Osteocyte (in vitro differentiated cells): ENCODE measurements at regions not wholly inside any gene's neighbourhood (a gene's known extent, or its start where the extent isn't known, plus 50 kb on each side); places are given as distances from the start of the nearest gene placed in this dataset.

Experiments
- DNase-seq: peaks from one replicate; pipeline ENCODE4 v3.0.0; 2021; ENCODE audit warnings: mixed read lengths; ENCODE audit not compliant: unreplicated experiment; ENCODE audit errors: extremely low spot score
- H3K27ac Mint-ChIP-seq: one replicate; pipeline ENCODE4 v1.8.0; 2021; ENCODE audit warnings: mild to moderate bottlenecking, mixed read lengths; ENCODE audit not compliant: unreplicated experiment
- H3K27me3 Mint-ChIP-seq: one replicate; pipeline ENCODE4 v1.8.0; 2021; ENCODE audit warnings: mixed read lengths; ENCODE audit not compliant: unreplicated experiment
- H3K36me3 Mint-ChIP-seq: one replicate; pipeline ENCODE4 v1.8.0; 2021; ENCODE audit warnings: mixed read lengths; ENCODE audit not compliant: unreplicated experiment
- H3K4me1 Mint-ChIP-seq: one replicate; pipeline ENCODE4 v1.8.0; 2021; ENCODE audit warnings: mixed read lengths; ENCODE audit not compliant: unreplicated experiment
- H3K4me3 Mint-ChIP-seq: one replicate; pipeline ENCODE4 v1.8.0; 2021; ENCODE audit warnings: mild to moderate bottlenecking, moderate library complexity, mixed read lengths; ENCODE audit not compliant: unreplicated experiment
- H3K9me3 Mint-ChIP-seq: one replicate; pipeline ENCODE4 v1.8.0; 2021; ENCODE audit warnings: mixed read lengths; ENCODE audit not compliant: unreplicated experiment
- CTCF ChIP-seq: fragments of 200-600 bp; sonication (generic); IDR thresholded peaks from 2 replicates; pipeline ENCODE4 v1.5.0; 2021; ENCODE audit warnings: antibody characterized with exemption, mild to moderate bottlenecking, moderate library complexity

- Mint-ChIP-seq H3K36me3 (no peaks in the 10 kb centered on the region), H3K4me3 (no peak overlapping the region), H3K27ac (no peak overlapping the region), H3K27me3 (no peaks in the 10 kb centered on the region), H3K9me3 (no peaks in the 10 kb centered on the region), H3K4me1 (no peaks in the 10 kb centered on the region)
- no peak for DNase-seq
- TF ChIP-seq CTCF: peak; percentile 14
Observed at GRCh38 chr3:68017069-68017468, 362.7 kb upstream of the SUCLG2 start.

DNA sequence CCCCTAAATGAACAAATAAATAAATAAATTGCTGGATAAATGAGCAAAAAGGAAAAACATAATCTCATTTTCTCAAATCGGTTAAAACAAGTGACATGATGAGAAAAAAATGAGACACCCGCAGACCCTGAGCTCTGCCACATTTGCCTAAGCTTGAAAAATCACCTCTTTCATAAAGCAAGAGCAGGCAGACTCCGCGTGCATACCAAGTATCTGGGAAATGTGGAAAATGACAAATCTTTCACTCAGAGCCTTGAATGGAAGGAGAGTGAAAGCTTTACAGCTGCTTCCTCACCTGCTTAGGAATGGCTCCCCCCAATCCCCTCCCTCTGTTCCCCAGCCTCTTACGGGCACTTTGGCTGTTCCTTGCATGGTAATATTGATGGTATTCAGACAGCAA is 355.5 kb upstream of the SUCLG2 start:
- H3K36me3 Mint-ChIP-seq: no peaks in the 10 kb centered on the region
- no peak for DNase-seq
- peaks cover 39% of the 10 kb centered on the region for H3K27me3 Mint-ChIP-seq
- H3K4me3 Mint-ChIP-seq: no peak overlapping the region
- no peak for TF ChIP-seq CTCF
- H3K4me1 Mint-ChIP-seq: peaks cover 5% of the 10 kb centered on the region
- no peak overlapping the region for H3K27ac Mint-ChIP-seq
- no peaks in the 10 kb centered on the region for H3K9me3 Mint-ChIP-seq

DNA sequence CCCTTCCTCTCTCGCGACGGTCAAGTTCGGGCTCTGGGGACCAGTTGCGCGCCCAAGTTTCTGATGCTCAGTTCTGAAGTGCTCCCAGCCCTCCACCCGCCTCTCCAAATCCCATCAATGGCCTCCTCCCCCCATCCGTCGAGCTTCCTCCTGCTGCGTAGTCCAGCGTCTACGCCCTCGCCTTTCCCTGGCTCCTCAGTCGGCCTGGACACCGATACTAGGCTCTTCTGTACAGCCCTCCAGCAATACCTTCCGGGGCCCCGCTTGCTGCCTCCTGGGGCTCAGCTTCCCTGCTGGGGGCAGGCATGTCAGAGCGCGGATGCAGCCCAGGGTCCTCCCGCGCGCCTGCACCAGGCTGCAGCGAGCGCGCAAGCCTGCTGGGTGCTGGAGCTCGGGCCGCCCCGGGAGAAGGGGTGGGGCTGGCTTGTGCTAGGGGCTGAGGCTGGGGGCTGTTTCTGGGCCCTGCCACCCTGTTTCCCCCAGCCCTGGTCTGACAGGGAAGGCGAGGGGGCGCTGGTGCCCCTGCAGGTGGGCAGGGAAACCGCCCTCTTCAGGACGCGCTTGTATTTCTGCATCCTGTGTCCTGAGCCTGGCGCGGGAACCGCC is 353.3 kb upstream of the SUCLG2 start:
- Mint-ChIP-seq H3K9me3 (no peaks in the 10 kb centered on the region), H3K36me3 (no peaks in the 10 kb centered on the region), H3K4me1 (peaks cover 5% of the 10 kb centered on the region), H3K4me3 (peak overlapping the region; percentile 49), H3K27ac (no peak overlapping the region), H3K27me3 (peaks cover 52% of the 10 kb centered on the region)
- no peak for DNase-seq
- peak; percentile 19 for TF ChIP-seq CTCF

- Mint-ChIP-seq H3K4me1 (peaks cover 5% of the 10 kb centered on the region), H3K9me3 (no peaks in the 10 kb centered on the region), H3K4me3 (no peak overlapping the region), H3K27me3 (peaks cover 52% of the 10 kb centered on the region), H3K36me3 (no peaks in the 10 kb centered on the region), H3K27ac (no peak overlapping the region)
- TF ChIP-seq CTCF: no peak
- no peak for DNase-seq
Observed at GRCh38 chr3:68006646-68007045, 352.2 kb upstream of the SUCLG2 start.

DNA sequence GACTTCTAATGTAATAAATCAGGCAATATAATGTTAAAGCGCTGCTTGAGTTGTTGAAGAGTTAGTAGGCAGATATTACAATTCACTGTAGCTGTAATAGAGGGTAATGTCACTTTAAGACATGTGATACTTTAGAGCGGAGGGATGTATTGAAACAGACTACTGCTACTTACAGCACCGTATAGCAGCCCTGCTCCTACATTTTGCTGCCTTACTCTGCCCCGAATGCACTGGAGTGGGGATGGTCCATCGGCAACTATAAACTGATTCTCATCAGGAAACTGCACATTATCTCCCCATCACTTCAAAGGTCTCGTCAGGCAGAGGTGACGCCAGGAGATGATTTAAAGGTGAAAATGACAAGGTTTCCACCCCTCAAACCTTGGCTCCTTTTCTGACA is 349.7 kb upstream of the SUCLG2 start:
- no peak for DNase-seq
- Mint-ChIP-seq H3K27me3 (peaks cover 47% of the 10 kb centered on the region), H3K4me1 (peaks cover 5% of the 10 kb centered on the region), H3K4me3 (no peak overlapping the region), H3K36me3 (no peaks in the 10 kb centered on the region), H3K9me3 (peaks cover 5% of the 10 kb centered on the region), H3K27ac (no peak overlapping the region)
- no peak for TF ChIP-seq CTCF
